Esophagus muscularis mucosa (tissue), 4 donors: ENCODE measurements at regions not wholly inside any gene's neighbourhood (a gene's known extent, or its start where the extent isn't known, plus 50 kb on each side); places are given as distances from the start of the nearest gene placed in this dataset.

Source experiments
- CTCF ChIP-seq, 3 experiments: fragments of 200-600 bp in 2 of 3; fragments of 450-650 bp in 1 of 3; sonication (generic) in 2 of 3; IDR thresholded peaks; one replicate each; pipeline ENCODE4 v1.5.1; 2017 to 2019; ENCODE audit warnings: antibody characterized with exemption in 3 of 3, mild to moderate bottlenecking in 2 of 3, moderate library complexity in 1 of 3
- EP300 ChIP-seq: sonication (generic); formaldehyde crosslinking; IDR thresholded peaks from one replicate; pipeline ENCODE4 v1.6.1; 2017; ENCODE audit warnings: antibody characterized with exemption
- POLR2A ChIP-seq: fragments of 450-650 bp; IDR thresholded peaks from one replicate; pipeline ENCODE4 v1.6.1; 2017; ENCODE audit warnings: antibody characterized with exemption, moderate library complexity, mild to moderate bottlenecking, low read depth
- POLR2AphosphoS5 ChIP-seq, 2 donors: sonication (generic); formaldehyde crosslinking; IDR thresholded peaks; one replicate each; pipeline ENCODE4 v1.6.1; 2017; ENCODE audit warnings: antibody characterized with exemption in 2 of 2

GRCh38 chr2:145789636-145790035 lies 1269.7 kb upstream of the ZEB2 start:
- TF ChIP-seq EP300 (no peak), CTCF (IDR thresholded peaks at IDR 0.05) (no peak), POLR2A (no peak), POLR2AphosphoS5 (IDR thresholded peaks at IDR 0.05) (no peak)
